Kidney (tissue), 13 donors: ENCODE measurements at regions not wholly inside any gene's neighbourhood (a gene's known extent, or its start where the extent isn't known, plus 50 kb on each side); places are given as distances from the start of the nearest gene placed in this dataset.
"Not testable (repeated sequence)": the region's sequence is repeated elsewhere in the genome, so short reads cannot be mapped to it uniquely, and the experiment has no call there.

ENCODE experiments used
- DNase-seq, 5 donors: peaks; one replicate each; pipeline ENCODE4 v3.0.0-alpha.2; 2013 to 2020
- FAIRE-seq: peaks from 2 replicates; lab custom pipeline; 2012; peaks lifted over from hg19 to GRCh38; lab: Jason Lieb, UNC
- H3K27ac ChIP-seq, 2 donors: one replicate each; pipeline ENCODE4 v1.7.0; 2013; ENCODE audit warnings: low read depth in 2 of 2, low read length in 2 of 2, inconsistent platforms in 1 of 2
- H3K27me3 ChIP-seq: one replicate; pipeline ENCODE4 v1.7.1; 2013; ENCODE audit warnings: low read length, inconsistent platforms; ENCODE audit not compliant: control insufficient read depth, insufficient read depth
- H3K36me3 ChIP-seq, 3 donors: one replicate each; pipeline versions ENCODE4 v1.7.0 to v1.7.1; 2013; ENCODE audit warnings: low read length in 3 of 3, control low read depth in 1 of 3, inconsistent platforms in 1 of 3; ENCODE audit not compliant: insufficient read depth in 3 of 3, control insufficient read depth in 2 of 3
- H3K4me1 ChIP-seq, 3 donors: one replicate each; pipeline versions ENCODE4 v1.7.0 to v1.7.1; 2013; ENCODE audit warnings: low read length in 3 of 3, inconsistent platforms in 1 of 3, low read depth in 1 of 3; ENCODE audit not compliant: control insufficient read depth in 2 of 3, insufficient read depth in 2 of 3
- H3K4me3 ChIP-seq, 3 donors: one replicate each; pipeline versions ENCODE4 v1.7.0 to v1.8.1; 2013; ENCODE audit warnings: low read length in 3 of 3, control low read depth in 1 of 3, inconsistent platforms in 1 of 3
- H3K9ac ChIP-seq, 3 donors: one replicate each; pipeline versions ENCODE4 v1.7.0 to v1.7.1; 2013; ENCODE audit warnings: low read length in 3 of 3, control low read depth in 1 of 3, inconsistent platforms in 1 of 3
- H3K9me3 ChIP-seq, 3 donors: one replicate each; pipeline versions ENCODE4 v1.7.0 to v1.7.1; 2013; ENCODE audit warnings: low read length in 3 of 3, control low read depth in 1 of 3, inconsistent platforms in 1 of 3; ENCODE audit not compliant: control insufficient read depth in 2 of 3, insufficient read depth in 1 of 3
- CTCF ChIP-seq: IDR thresholded peaks from 3 replicates; pipeline ENCODE4 v1.5.1; 2012; ENCODE audit warnings: mild to moderate bottlenecking, moderate library complexity, borderline replicate concordance; ENCODE audit not compliant: insufficient read depth; ENCODE audit errors: extremely low read depth
- intact Hi-C: fragments of 100-400 bp; cut with DNase I; formaldehyde crosslinking; loops from one replicate; pipeline ENCODE4 v1.11.1; 2022
- donor health status: control.
- donor health status: control.
- donor health status: control.
- donor health status: control.
- donor health status: control.
- donor health status: DM: yes; HTN: yes; CAD: no.
- donor health status: Normal renal cell carcinoma (clear cell type).

GRCh38 chr4:24179201-24179840, 289.5 kb upstream of the PPARGC1A start:
- Histone ChIP-seq H3K4me3 (no peak overlapping the region), H3K27ac (no peak overlapping the region), H3K27me3 (no peaks in the 10 kb centered on the region), H3K9me3 (no peaks in the 10 kb centered on the region), H3K4me1 (no peaks in the 10 kb centered on the region), H3K36me3 (no peaks in the 10 kb centered on the region), H3K9ac (no peak overlapping the region)
- intact Hi-C loops, result no loop called here
- DNase-seq, result no peak
- FAIRE-seq, result no peak
- TF ChIP-seq CTCF, result no peak

- FAIRE-seq, DNase-seq, intact Hi-C loops, H3K27ac ChIP-seq, H3K4me1 ChIP-seq, H3K27me3 ChIP-seq, H3K9ac ChIP-seq, H3K9me3 ChIP-seq, H3K4me3 ChIP-seq, H3K36me3 ChIP-seq: not testable (repeated sequence)
Observed at GRCh38 chr4:24177443-24177842, 287.6 kb upstream of the PPARGC1A start.

GRCh38 chr4:24175707-24176106, 285.9 kb upstream of the PPARGC1A start:
- Histone ChIP-seq H3K4me1 (no peaks in the 10 kb centered on the region), H3K9me3 (no peaks in the 10 kb centered on the region), H3K27me3 (no peaks in the 10 kb centered on the region), H3K9ac (no peak overlapping the region), H3K4me3 (no peak overlapping the region), H3K36me3 (no peaks in the 10 kb centered on the region), H3K27ac (no peak overlapping the region)
- intact Hi-C loops, result no loop called here
- no peak for TF ChIP-seq CTCF
- DNase-seq (no peak), FAIRE-seq (no peak)

- no peak for FAIRE-seq
- Histone ChIP-seq H3K4me3 (no peak overlapping the region), H3K4me1 (no peaks in the 10 kb centered on the region), H3K9ac (no peak overlapping the region), H3K36me3 (no peaks in the 10 kb centered on the region), H3K27ac (no peak overlapping the region), H3K27me3 (no peaks in the 10 kb centered on the region), H3K9me3 (no peaks in the 10 kb centered on the region)
- intact Hi-C loops, result no loop called here
- TF ChIP-seq CTCF, result no peak
- DNase-seq, result no peak
Observed at GRCh38 chr4:24174602-24175001, 284.8 kb upstream of the PPARGC1A start.
